HCT116 (cell line): ENCODE measurements at regions not wholly inside any gene's neighbourhood (a gene's known extent, or its start where the extent isn't known, plus 50 kb on each side); places are given as distances from the start of the nearest gene placed in this dataset.

Experiments
- CBX3 ChIP-seq: IDR thresholded peaks from 2 replicates; pipeline ENCODE4 v1.6.1; 2012; ENCODE audit warnings: low read depth
- CTCF ChIP-seq, 3 experiments: fragments of 200-600 bp in 1 of 3; sonication (generic) in 1 of 3; IDR thresholded peaks in 2 of 3; conservative IDR thresholded peaks in 1 of 3; 2 replicates each; pipeline ENCODE4 v1.5.1; 2012 to 2017; ENCODE audit warnings: low read depth in 2 of 3, low read length in 2 of 3, antibody characterized with exemption in 1 of 3, borderline replicate concordance in 1 of 3, control low read depth in 1 of 3, mild to moderate bottlenecking in 1 of 3, mixed read lengths in 1 of 3, mixed run types in 1 of 3, moderate library complexity in 1 of 3; ENCODE audit not compliant: insufficient read depth in 1 of 3
- EGR1 ChIP-seq: IDR thresholded peaks from 2 replicates; pipeline ENCODE4 v1.6.1; 2012; ENCODE audit warnings: low read depth
- EZH2 ChIP-seq: fragments of 200-600 bp; sonication (generic); IDR thresholded peaks from 2 replicates; pipeline ENCODE4 v1.6.1; 2017; ENCODE audit warnings: antibody characterized with exemption, mixed run types
- FOSL1 ChIP-seq: IDR thresholded peaks from 2 replicates; pipeline ENCODE4 v1.6.1; 2012; ENCODE audit warnings: low read depth
- JUND ChIP-seq: IDR thresholded peaks from 2 replicates; pipeline ENCODE4 v1.6.1; 2012
- MAX ChIP-seq: IDR thresholded peaks from 2 replicates; pipeline ENCODE4 v1.6.1; 2012
- POLR2A ChIP-seq: IDR thresholded peaks from 2 replicates; pipeline ENCODE4 v1.7.0; 2011; ENCODE audit warnings: borderline replicate concordance; ENCODE audit not compliant: insufficient read depth, insufficient read length; ENCODE audit errors: extremely low read depth
- POLR2AphosphoS5 ChIP-seq: IDR thresholded peaks from 2 replicates; pipeline ENCODE4 v1.6.1; 2011; ENCODE audit warnings: mild to moderate bottlenecking, low read depth, low read length, moderate library complexity
- REST ChIP-seq: IDR thresholded peaks from 2 replicates; pipeline ENCODE4 v1.6.1; 2012; ENCODE audit warnings: low read depth
- SIN3A ChIP-seq: IDR thresholded peaks from 2 replicates; pipeline ENCODE4 v1.6.1; 2012; ENCODE audit warnings: low read depth
- SRF ChIP-seq: IDR thresholded peaks from 2 replicates; pipeline ENCODE4 v1.6.1; 2012; ENCODE audit warnings: low read depth
- TCF7L2 ChIP-seq: IDR thresholded peaks from 2 replicates; pipeline ENCODE4 v1.7.0; 2011; ENCODE audit warnings: borderline replicate concordance, inconsistent platforms; ENCODE audit not compliant: insufficient read depth, insufficient read length; ENCODE audit errors: extremely low read depth

GRCh38 chr4:112775801-112776200, 138.9 kb downstream of the LARP7 start:
- TF ChIP-seq POLR2AphosphoS5 (no peak), EZH2 (no peak), CTCF (IDR thresholded peaks at IDR 0.05 in 2 of 3, conservative IDR thresholded peaks at IDR 0.05 in 1 of 3; ENCODE audit: borderline replicate concordance in 1 of 3, insufficient read depth in 1 of 3, low read depth in 2 of 3, low read length in 2 of 3) (no peak), POLR2A (no peak), JUND (no peak), FOSL1 (no peak), SRF (no peak), CBX3 (no peak), EGR1 (no peak), REST (no peak), TCF7L2 (no peak), SIN3A (no peak), MAX (no peak)
